ENCODE measurements at regions not wholly inside any gene's neighbourhood (a gene's known extent, or its start where the extent isn't known, plus 50 kb on each side); places are given as distances from the start of the nearest gene placed in this dataset.
A peak's percentile ranks its signal among the peaks of the same experiment; 100 is the strongest.
"Not testable (repeated sequence)": the region's sequence is repeated elsewhere in the genome, so short reads cannot be mapped to it uniquely, and the experiment has no call there.

DNA sequence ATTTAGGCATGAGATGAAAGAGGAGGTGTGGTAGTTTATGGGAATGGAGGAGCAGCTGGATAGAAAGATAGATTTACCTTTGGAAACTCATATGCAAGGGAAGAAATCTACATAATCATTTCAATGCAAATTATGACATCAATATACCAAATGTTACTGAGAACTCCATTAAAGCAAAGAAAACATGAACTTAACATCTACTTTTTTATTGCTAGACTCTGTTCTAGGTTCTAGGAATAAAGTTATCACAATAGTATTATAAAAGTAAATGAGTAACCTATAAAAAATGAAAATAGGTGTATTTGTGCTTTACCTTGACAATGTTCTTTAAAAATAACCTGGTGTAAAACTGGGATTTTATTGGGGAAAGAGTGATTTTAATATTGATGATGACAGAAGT lies 221.6 kb upstream of the SLIT2 start:
- peak in 3 of 8 experiments; percentile 23 to 64 (median 28) for ATAC-seq (replicated peaks in 6 of 8)
- in situ Hi-C loops (cut with MboI; ENCODE audit: low pct_unique_long_range_greater_than_20kb in 2 of 9, low sequenced_read_pairs in 9 of 9, unreplicated experiment in 9 of 9): no loop called here
- Histone ChIP-seq H3K4me1 (replicated peaks in 1 of 2) (no peaks in the 10 kb centered on the region), H3K4me3 (no peak overlapping the region), H3K27ac (no peak overlapping the region)

DNA sequence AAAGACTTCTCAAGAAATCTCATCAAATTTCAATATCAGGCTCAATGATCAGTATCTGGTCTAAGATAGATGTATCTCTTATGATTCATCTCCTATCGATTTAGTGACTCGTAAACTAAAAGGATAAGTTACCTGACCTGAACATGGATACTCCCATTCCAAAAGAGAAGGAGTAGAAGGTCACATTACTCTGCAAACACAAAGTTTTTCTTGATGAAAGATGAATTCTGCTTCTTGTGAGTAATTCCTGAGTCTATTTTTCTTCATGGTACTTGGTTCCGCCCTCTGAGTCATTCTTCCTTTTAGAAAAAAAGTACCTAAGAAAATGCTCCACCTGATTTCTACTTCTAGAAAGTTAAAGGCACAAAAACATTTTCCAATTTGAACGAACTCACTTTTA lies 223.1 kb upstream of the SLIT2 start:
- H3K4me1 ChIP-seq (replicated peaks in 1 of 2): no peaks in the 10 kb centered on the region
- peak in 2 of 8 experiments; percentile 50 to 70 for ATAC-seq (replicated peaks in 6 of 8)
- WGBS, 10 experiments: 13 to 100% (median 88%) methylated on average over 1 to 4 of the region's 4 CpGs
- H3K27ac ChIP-seq: no peak overlapping the region
- H3K4me3 ChIP-seq: no peak overlapping the region
- in situ Hi-C loops (cut with MboI; ENCODE audit: low pct_unique_long_range_greater_than_20kb in 2 of 9, low sequenced_read_pairs in 9 of 9, unreplicated experiment in 9 of 9): no loop called here

DNA sequence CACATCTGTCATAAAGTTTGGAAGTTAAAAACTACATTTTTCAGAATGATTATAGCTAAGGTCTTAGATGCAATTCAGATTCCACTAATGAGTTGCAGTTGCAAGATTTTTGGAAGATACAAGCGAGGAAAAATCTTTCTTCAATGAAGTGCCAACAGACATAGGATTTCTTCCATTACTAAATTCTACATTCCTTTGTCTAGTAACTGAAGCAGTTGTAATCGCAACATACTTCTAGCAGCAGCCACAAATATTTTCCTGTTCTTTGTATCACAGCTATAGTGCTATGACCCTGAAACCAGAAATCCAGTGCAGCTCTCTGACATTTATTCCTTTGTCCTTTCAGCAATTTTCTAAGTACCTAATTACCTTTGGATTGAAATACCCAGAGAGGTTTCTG lies 225.2 kb upstream of the SLIT2 start:
- H3K27ac ChIP-seq: no peak overlapping the region
- no peak for ATAC-seq (replicated peaks in 6 of 8)
- H3K4me1 ChIP-seq (replicated peaks in 1 of 2): no peaks in the 10 kb centered on the region
- H3K4me3 ChIP-seq: no peak overlapping the region
- in situ Hi-C loops (cut with MboI; ENCODE audit: low pct_unique_long_range_greater_than_20kb in 2 of 9, low sequenced_read_pairs in 9 of 9, unreplicated experiment in 9 of 9): no loop called here
- WGBS, 10 experiments: 30 to 100% (median 92%) methylated on average over 1 to 2 of the region's 2 CpGs; no CpG with 5 or more reads in 1 of the 10 experiments

DNA sequence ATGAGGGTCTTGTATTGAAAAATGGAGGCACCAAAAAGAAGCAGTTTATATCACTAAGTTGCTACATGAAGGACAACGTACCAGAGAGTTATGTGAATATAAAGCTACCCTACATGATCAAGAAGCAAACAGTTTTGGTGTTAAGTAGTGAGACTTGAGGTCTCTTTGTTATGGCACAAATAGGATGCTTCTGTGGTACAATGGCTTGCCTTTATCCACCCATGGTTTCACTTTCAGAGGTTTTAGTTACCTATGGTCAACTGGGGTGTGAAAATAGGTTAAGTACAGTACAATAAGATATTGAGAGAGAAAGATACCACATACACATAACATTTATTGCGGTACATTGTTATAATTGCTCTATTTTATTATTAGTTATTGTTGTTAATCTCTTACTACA lies 229.2 kb upstream of the SLIT2 start:
- ATAC-seq (replicated peaks in 6 of 8): no peak
- 79 to 100% (median 96%) methylated on average over 1 to 2 of the region's 2 CpGs; no CpG with 5 or more reads in 2 of the 10 experiments for WGBS, 10 experiments
- Histone ChIP-seq H3K4me3 (no peak overlapping the region), H3K4me1 (replicated peaks in 1 of 2) (no peaks in the 10 kb centered on the region), H3K27ac (no peak overlapping the region)
- in situ Hi-C loops (cut with MboI; ENCODE audit: low pct_unique_long_range_greater_than_20kb in 2 of 9, low sequenced_read_pairs in 9 of 9, unreplicated experiment in 9 of 9): no loop called here

DNA sequence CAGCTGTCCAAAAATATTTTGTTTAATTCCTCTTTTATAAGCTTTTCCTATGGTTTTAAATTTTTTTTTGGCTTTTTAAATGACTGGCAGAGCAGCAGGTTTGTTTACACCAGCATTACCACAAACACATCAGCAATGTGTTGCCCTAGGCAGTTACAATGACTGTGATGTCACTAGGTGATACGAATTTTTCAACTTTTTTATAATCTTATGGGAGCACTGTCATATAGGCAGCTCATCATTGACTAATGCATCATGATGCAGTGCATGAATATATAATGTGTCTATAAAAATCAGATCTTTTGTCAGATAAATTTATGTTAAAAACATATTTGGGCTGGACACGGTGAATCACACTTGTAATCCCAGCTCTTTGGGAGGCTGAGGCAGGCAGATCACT lies 231.6 kb upstream of the SLIT2 start:
- no peak overlapping the region for H3K27ac ChIP-seq
- 31 to 100% (median 86%) methylated on average over 1 to 2 of the region's 2 CpGs; no CpG with 5 or more reads in 1 of the 10 experiments for WGBS, 10 experiments
- no peaks in the 10 kb centered on the region for H3K4me1 ChIP-seq (replicated peaks in 1 of 2)
- peak in 1 of 8 experiments; percentile 30 for ATAC-seq (replicated peaks in 6 of 8)
- no peak overlapping the region for H3K4me3 ChIP-seq
- in situ Hi-C loops (cut with MboI; ENCODE audit: low pct_unique_long_range_greater_than_20kb in 2 of 9, low sequenced_read_pairs in 9 of 9, unreplicated experiment in 9 of 9): no loop called here

DNA sequence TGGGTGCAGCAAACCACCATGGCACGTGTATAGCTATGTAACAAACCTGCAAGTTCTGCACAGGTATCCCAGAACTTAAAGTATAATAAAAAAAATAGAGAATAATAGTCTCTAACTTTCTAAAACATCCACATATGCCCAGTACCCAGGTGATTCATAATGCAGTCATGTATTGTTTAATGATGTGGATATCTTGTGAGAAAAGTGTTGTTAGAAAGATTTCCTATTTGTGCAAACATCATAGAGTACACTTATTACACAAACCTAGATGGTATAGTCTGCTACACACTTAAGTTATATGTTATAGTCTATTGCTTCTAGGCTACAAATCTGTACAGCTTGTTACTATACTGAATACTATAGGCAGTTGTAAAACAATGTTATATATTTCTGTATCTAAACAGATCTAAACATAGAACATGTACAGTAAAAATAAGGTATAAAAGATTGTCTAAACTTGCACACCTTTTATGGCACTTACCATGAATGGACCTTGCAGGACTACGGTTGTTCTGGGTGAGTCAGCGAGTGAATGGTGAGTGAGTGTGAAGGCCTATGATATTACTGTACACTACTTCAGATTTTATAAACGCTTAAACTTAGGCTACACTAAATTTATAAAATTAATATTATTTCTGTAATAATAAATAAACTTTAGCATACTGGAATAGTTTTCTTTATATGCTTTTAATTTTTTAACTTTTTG lies 232.2 kb upstream of the SLIT2 start:
- H3K4me1 ChIP-seq (replicated peaks in 1 of 2): no peaks in the 10 kb centered on the region
- no peak for ATAC-seq (replicated peaks in 6 of 8)
- WGBS, 10 experiments: 70 to 100% (median 98%) methylated on average over 1 to 4 of the region's 4 CpGs
- H3K4me3 ChIP-seq: no peak overlapping the region
- in situ Hi-C loops (cut with MboI; ENCODE audit: low pct_unique_long_range_greater_than_20kb in 2 of 9, low sequenced_read_pairs in 9 of 9, unreplicated experiment in 9 of 9): loop anchor here in 1 of 9 experiments (10.0 kb wide), 1 partner anchor 225 kb away; no protein-coding TSS in a partner anchor
- no peak overlapping the region for H3K27ac ChIP-seq

DNA sequence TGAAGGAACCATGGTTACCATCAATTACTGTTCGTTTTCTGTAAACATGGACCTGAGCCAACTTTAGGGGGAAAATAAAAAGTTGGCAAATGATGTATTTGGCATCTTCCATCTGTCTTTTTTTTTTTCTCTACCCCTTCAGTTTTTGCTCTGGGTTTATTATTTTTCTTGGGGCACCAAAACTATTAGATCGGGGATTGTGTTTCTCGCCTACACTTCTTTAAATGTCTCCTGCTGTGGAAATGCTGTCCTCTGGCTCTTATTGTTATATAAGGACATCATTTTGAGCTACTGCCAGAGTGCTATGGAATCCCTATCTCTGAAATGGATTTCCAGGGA lies 234.0 kb upstream of the SLIT2 start:
- WGBS, 10 experiments: 18 to 100% (median 87%) methylated on average over 1 to 3 of the region's 3 CpGs; no CpG with 5 or more reads in 2 of the 10 experiments
- in situ Hi-C loops (cut with MboI; ENCODE audit: low pct_unique_long_range_greater_than_20kb in 2 of 9, low sequenced_read_pairs in 9 of 9, unreplicated experiment in 9 of 9): loop anchor here in 1 of 9 experiments (10.0 kb wide), 1 partner anchor 227 kb away; no protein-coding TSS in a partner anchor

DNA sequence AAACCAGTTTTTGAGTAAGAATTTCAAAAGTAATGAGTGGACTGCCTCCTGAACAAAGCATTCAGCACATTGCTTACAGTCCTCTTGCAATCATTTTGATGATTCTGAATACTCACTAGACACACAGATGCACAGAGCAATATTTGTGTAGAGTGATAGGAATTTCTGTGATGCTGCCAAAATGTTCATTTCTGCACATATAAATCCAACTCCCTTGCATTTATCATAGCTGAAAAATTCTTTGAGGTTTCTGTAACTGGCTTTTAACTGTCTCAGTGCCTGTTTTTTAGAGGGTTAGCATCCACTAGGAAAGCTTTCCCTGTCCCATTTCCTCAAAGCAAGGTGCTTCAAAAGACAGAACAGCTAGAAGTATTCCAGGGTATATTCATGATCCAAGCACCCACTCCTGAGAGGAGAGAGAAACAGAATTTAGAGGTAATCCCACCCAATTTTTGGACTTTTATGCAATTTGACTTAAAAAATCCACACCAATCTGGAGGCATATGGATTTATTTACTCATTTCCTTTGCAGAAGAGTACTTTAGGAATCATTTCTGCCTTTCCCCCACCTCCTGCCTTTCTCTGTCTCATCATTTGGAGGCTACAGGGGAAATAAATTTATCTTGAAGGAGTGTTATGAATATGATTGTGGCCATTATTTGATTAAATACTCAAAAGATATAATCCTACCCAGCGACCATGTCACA lies 234.5 kb upstream of the SLIT2 start:
- no peak overlapping the region for H3K27ac ChIP-seq
- no peak overlapping the region for H3K4me3 ChIP-seq
- ATAC-seq (replicated peaks in 6 of 8): peak in 3 of 8 experiments; percentile 29 to 69 (median 43)
- WGBS, 10 experiments: 0 to 89% (median 57%) methylated on average over 1 of the region's 1 CpG; no CpG with 5 or more reads in 3 of the 10 experiments
- H3K4me1 ChIP-seq (replicated peaks in 1 of 2): no peaks in the 10 kb centered on the region
- in situ Hi-C loops (cut with MboI; ENCODE audit: low pct_unique_long_range_greater_than_20kb in 2 of 9, low sequenced_read_pairs in 9 of 9, unreplicated experiment in 9 of 9): loop anchor here in 1 of 9 experiments (10.0 kb wide), 1 partner anchor 228 kb away; no protein-coding TSS in a partner anchor

More for the DNA sequence above, 234.0 kb upstream of the SLIT2 start:
- no peaks in the 10 kb centered on the region for H3K4me1 ChIP-seq (replicated peaks in 1 of 2)
- no peak overlapping the region for H3K4me3 ChIP-seq
- ATAC-seq (replicated peaks in 6 of 8): no peak
- no peak overlapping the region for H3K27ac ChIP-seq

DNA sequence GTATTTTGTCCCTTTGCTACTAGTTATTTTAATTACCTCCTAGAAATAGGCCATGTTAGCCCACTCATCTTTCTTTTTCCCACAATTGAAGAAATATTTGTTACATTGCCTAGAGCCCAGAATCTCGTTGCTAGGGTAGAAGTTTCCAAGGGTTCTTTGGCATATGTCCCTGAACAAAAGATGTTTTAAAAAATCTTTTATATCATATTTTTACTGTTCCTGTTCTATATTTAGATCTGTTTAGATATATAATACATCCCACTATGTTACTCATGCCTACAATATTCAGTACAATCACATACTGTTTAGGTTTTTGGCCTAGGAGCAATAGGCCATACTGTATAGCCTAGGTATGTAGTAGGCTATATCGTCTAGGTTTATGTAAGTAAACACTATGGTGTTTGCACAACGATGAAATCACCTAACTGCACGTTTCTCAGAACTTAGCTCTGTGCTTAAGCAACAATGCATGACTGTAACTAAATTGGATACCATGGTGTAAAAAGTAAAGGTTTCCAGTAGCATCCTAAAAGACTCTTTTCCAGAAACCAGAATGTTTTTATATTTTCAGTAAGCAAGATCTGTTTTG lies 236.0 kb upstream of the SLIT2 start:
- H3K4me1 ChIP-seq (replicated peaks in 1 of 2): no peaks in the 10 kb centered on the region
- in situ Hi-C loops (cut with MboI; ENCODE audit: low pct_unique_long_range_greater_than_20kb in 2 of 9, low sequenced_read_pairs in 9 of 9, unreplicated experiment in 9 of 9): loop anchor here in 1 of 9 experiments (10.0 kb wide), 1 partner anchor 229 kb away; no protein-coding TSS in a partner anchor
- H3K4me3 ChIP-seq: no peak overlapping the region
- 66 to 94% (median 88%) methylated on average over 2 to 4 of the region's 4 CpGs; no CpG with 5 or more reads in 2 of the 10 experiments for WGBS, 10 experiments
- ATAC-seq (replicated peaks in 6 of 8): peak in 1 of 8 experiments; percentile 54
- H3K27ac ChIP-seq: no peak overlapping the region

DNA sequence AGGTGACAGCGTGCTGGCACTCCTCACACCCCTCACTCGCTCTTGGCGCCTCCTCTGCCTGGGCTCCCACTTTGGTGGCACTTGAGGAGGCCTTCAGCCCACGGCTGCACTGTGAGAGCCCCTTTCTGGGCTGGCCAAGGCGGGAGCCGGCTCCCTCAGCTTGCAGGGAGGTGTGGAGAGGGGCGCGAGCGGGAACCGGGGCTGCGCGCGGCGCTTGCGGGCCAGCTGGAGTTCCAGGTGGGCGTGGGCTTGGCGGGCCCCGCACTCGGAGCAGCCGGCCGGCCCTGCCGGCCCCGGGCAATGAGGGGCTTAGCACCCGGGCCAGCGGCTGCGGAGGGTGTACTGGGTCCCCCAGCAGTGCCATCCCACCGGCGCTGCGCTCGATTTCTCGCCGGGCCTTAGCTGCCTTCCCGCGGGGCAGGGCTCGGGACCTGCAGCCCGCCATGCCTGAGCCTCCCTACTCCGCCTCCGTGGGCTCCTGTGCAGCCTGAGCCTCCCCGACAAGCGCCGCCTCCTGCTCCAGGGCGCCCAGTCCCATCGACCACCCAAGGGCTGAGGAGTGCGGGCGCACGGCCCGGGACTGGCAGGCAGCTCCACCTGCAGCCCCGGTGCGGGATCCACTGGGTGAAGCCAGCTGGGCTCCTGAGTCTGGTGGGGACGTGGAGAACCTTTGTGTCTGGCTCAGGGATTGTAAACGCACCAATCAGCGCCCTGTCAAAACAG lies 247.7 kb upstream of the SLIT2 start:
- H3K27ac ChIP-seq; in situ Hi-C loops (cut with MboI; ENCODE audit: low pct_unique_long_range_greater_than_20kb in 2 of 9, low sequenced_read_pairs in 9 of 9, unreplicated experiment in 9 of 9); H3K4me1 ChIP-seq (replicated peaks in 1 of 2); H3K4me3 ChIP-seq; ATAC-seq (replicated peaks in 6 of 8): not testable (repeated sequence)
- WGBS, 10 experiments: 80 to 100% (median 99%) methylated on average over 1 to 12 of the region's 52 CpGs; no CpG with 5 or more reads in 5 of the 10 experiments

DNA sequence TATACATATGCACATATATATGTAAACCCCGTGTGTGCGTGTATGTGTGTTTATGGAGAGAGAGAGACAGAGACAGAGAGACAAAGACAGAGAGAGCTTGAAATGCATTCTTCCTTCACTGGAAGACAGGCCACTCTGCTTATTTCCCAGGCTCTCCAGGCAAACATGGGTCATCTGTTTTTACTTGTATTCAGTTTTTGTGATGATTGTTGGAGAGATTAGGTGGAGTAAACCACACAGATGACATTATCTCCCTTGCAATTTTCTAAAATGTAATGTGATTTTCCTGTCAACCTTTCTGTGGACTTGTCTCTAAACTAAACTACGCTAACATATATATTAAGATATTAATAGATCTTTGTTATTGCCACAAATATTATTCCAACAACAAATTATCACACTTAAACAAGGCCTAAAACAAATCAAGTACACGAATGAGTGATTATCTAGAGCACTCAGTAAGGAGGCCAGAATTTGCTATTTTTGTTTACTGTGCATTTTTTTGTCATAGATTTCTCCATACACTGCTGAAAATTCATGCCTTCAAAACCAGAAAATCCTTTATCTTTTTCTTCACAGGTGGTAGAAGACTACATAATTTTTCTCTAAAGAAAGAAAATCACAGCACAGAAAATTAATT lies 251.8 kb upstream of the SLIT2 start:
- Histone ChIP-seq H3K4me1 (replicated peaks in 1 of 2) (no peaks in the 10 kb centered on the region), H3K27ac (no peak overlapping the region), H3K4me3 (no peak overlapping the region)
- 32 to 100% (median 74%) methylated on average over 1 to 4 of the region's 4 CpGs for WGBS, 10 experiments
- peak in 1 of 8 experiments; percentile 53 for ATAC-seq (replicated peaks in 6 of 8)
- in situ Hi-C loops (cut with MboI; ENCODE audit: low pct_unique_long_range_greater_than_20kb in 2 of 9, low sequenced_read_pairs in 9 of 9, unreplicated experiment in 9 of 9): no loop called here

DNA sequence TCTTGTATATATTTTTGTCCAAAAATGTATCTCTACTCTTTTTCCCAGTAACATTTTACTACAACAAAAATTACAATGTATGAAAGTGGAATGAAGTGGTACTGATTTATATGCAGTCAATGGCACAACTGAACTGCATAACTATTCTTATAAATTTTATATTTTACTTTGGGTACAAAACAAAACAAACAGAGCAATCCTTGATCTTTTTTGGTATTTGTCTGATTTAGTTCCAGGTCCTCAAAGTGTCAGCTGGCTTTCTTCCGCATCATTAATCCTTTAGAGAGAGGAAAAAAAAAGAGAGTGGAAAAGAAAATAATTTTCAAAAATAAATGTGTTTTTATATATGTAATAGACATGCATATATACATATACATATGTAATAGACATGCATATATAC lies 252.4 kb upstream of the SLIT2 start:
- H3K27ac ChIP-seq: no peak overlapping the region
- 43 to 100% (median 100%) methylated on average over 1 of the region's 1 CpG; no CpG with 5 or more reads in 3 of the 10 experiments for WGBS, 10 experiments
- in situ Hi-C loops (cut with MboI; ENCODE audit: low pct_unique_long_range_greater_than_20kb in 2 of 9, low sequenced_read_pairs in 9 of 9, unreplicated experiment in 9 of 9): no loop called here

More for the DNA sequence above, 252.4 kb upstream of the SLIT2 start:
- no peak for ATAC-seq (replicated peaks in 6 of 8)
- no peak overlapping the region for H3K4me3 ChIP-seq
- no peaks in the 10 kb centered on the region for H3K4me1 ChIP-seq (replicated peaks in 1 of 2)

Data from motor neuron (in vitro differentiated cells).